ENCODE measurements at regions not wholly inside any gene's neighbourhood (a gene's known extent, or its start where the extent isn't known, plus 50 kb on each side); places are given as distances from the start of the nearest gene placed in this dataset.
"Not testable (repeated sequence)": the region's sequence is repeated elsewhere in the genome, so short reads cannot be mapped to it uniquely, and the experiment has no call there.

- no peak for DNase-seq
Measured at GRCh38 chr2:145380436-145381017, 860.6 kb upstream of the ZEB2 start.

DNA sequence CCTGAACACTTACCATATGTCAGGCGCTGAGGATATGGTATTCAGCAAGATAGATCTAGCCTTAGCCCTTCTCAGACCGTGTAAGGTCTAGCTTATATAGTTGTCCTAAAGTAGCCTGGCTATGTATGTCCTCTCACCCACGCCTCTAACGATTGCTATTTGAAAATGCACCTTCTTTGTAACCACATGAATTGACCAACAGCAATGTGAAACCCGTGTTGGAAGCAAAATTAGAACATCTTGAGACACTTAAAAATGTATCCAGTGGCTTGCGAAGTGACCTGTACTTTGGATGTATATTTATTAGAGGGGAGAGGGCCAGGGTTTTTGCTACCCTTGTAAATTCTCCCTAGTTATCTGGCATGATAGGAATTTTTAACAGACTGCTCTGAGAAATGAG lies 860.0 kb upstream of the ZEB2 start:
- DNase-seq = no peak

GRCh38 chr2:145374165-145374564 lies 854.2 kb upstream of the ZEB2 start:
- no peak for DNase-seq

DNA sequence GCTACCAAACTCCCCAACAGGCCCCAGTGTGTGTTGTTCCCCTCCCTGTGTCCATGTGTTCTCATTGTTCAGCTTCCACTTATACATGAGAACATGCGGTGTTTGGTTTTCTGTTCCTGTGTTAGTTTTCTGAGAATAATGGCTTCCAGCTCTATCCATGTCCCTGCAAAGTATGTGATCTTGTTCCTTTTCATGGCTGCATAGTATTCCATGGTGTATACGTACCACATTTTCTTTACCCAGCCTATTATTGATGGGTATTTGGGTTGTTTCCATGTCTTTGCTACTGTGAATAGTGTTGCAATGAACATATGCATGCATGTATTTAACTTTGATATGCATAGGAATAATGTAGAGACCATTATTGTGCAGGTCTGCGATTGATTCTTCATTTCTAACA lies 847.4 kb upstream of the ZEB2 start:
- DNase-seq = not testable (repeated sequence)

DNA sequence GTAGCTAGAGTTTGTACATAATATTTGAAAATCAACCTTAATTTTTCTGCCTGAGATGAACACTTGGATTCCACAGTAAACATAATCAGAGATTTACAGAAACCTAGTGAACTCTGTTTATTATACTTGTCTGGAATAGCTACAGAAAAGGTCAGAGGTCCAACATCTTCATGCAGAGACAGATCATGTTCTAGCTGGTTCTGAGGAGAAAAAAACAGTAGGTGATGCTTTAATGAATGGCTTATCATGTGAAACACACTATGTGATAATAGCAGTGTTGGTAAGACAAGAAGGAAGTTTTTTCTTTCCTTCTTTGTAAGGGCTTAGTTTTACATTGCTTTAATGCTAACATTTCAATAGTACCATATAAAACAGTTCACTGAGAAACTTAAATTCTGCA lies 846.4 kb upstream of the ZEB2 start:
- no peak for DNase-seq

- no peak for DNase-seq
Measured at GRCh38 chr2:145360129-145360790, 840.3 kb upstream of the ZEB2 start.

- DNase-seq = no peak
Measured at GRCh38 chr2:145359561-145359960, 839.6 kb upstream of the ZEB2 start.

- DNase-seq = no peak
Measured at GRCh38 chr2:145356056-145356455, 836.1 kb upstream of the ZEB2 start.

- DNase-seq = no peak
Measured at GRCh38 chr2:145352484-145352883, 832.6 kb upstream of the ZEB2 start.

DNA sequence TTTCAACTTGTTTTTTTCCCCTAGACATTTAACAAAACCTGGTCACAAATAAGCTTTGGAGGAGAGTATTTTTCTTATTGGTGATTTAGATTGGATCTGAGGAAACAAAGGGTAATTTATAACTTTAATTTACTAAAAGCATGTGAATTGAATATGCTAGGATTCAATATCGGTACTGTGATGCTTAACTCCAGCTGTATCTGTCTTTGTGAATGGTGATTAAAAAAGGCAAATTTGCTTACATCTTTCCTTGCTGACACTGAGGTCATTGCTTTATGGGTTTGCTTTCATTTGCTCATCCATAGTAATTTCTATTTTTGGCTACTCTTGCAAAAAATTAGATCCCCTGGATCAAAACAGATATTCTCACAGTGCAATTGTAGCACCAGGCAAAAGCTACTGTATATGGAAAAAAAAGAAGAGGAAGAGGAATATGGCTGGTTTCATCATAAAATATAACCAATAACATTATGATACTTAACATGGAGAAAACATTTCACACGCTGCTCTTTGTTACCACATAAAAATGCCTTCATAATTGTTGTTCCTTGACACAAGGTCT lies 832.0 kb upstream of the ZEB2 start:
- DNase-seq = no peak

GRCh38 chr2:145350011-145350410 lies 830.1 kb upstream of the ZEB2 start:
- no peak for DNase-seq

DNA sequence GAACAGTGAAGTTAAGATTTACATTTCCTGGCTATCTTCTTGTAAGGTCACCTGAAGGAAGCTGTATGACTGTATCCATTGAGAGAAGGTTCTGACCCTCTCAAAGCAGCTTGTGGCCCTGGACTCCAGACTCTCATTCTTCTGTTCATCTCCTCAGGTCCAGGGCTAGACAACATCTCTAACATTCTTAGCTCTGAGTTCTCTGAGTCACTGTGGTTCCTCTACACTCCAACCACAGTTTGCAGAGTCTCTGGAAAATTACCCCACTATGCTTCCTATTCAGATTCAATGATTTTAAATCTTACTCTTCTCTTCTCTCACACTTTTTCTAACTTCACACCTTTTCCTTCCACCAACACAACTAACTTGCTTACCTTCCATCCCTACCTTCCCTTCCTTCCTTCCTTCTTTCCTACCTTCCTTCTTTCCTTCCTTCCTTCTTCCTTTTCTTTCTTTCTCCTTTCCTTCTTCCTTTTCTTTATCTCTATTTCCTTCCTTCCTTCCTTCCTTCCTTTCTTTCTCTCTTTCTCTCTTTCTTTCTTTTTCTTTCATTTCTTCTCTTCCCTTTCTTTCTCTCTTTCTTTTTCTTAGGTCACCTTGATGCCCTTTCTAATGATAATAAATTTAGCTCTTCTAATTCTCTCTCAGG lies 824.3 kb upstream of the ZEB2 start:
- no peak for DNase-seq

DNA sequence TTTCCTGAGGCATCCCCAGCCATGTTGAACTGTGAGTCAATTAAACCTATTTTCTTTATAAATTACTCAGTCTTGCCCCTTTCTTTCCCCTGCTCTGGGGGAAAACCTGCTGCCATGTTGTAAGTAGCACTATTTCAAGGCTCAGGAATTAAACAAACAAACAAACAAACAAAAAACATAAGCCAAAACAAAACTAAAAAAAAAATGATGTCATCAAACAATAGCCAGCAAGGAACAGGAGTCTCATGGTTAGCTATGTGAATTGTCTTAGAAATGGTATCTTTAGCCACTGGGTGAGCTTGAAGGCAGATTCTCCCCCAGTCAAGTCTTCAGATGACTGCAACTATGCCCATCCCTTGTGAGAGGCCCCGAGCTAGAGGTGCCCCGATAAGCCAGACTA lies 823.4 kb upstream of the ZEB2 start:
- DNase-seq = no peak

DNA sequence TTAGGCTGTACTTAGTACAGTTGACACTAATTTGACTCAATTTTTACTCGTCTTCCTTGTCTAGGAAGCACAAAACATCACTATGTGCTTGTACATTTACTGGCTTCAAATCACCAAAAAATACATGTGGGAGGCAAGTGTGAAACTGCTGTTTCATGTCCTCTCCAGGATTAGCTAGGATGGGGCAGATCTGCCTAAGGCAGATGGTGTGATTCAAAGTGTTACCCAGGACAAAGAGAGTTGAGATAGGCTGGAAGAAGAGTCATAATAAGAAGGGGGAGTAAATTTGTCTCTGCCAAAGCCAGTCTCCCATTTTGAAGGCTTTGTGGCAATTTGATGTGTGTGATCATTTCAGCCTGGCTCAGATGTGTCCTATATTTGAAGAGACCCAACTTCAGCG lies 821.6 kb upstream of the ZEB2 start:
- DNase-seq = no peak

DNA sequence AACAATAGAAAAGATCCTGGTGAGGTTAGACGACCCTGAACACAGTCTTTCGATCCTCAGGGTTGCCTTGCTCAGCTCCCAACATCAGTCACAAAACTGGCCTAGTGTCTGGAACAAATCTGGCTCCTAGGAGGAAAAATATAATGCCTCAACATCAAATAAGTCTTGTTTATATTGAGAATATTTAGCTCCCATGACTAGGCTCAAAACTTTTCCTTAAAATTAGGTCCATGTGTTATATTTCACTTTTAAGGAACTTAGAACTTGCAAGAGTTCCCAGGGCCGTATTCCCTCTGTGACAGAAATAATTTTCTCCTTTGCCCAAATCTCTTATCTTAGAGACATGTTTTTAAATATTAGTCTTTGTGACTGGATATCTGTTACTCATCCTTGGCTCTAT lies 819.7 kb upstream of the ZEB2 start:
- DNase-seq = no peak

DNA sequence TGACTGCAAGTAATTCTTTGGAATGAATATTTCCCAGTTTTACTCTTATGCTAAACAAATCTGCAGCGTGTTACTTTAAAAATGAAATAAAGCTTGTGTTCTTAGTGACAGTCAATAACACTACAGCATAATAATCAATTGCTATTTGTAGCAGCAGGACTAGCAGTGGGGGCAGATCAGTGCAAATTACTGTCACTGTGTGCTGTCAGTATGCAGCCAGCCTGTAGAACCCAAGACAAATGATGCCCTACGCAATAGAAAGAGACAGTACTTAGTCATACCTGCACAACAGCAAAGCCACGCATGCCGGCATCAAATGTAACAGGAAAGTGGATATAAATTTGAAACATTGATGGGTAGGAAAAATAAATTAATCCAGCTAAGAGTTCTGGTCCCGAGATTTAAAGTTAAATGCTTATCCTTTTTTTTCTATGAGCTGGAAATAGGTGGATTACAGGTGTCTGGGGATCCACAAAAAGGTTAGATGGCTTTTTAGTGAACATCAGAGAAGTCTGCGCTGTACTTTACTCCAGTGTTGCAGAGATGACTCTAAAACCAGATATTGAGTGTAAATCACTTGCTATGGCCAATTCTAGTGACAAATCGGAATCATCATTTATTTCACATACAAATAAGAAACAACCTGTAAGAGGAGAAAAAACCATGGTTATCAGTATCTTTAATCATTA lies 812.4 kb upstream of the ZEB2 start:
- no peak for DNase-seq

- no peak for DNase-seq
Measured at GRCh38 chr2:145329971-145330370, 810.1 kb upstream of the ZEB2 start.

GRCh38 chr2:145325485-145325884 lies 805.6 kb upstream of the ZEB2 start:
- DNase-seq = no peak

DNA sequence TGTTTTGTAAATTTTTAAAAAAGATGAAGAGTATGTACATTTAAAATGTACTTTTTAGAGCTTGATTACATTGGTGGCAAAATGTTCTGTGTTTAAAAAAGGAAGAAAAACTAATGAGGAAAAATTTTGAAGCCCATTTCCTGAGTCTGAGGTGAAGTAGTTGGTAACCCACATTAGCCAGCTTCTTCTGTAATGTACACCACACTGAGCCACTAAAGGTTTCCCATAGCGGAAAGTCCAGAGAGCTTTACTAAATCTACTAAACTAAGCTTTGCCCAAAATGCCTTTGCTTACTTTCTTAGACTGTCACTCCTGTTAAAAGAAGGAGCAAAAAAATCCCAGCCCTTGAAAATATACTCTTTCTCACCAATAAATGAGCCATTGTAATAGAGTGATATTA lies 804.8 kb upstream of the ZEB2 start:
- DNase-seq = no peak

GRCh38 chr2:145323512-145323911 lies 803.6 kb upstream of the ZEB2 start:
- DNase-seq = no peak

GRCh38 chr2:145321344-145321743 lies 801.4 kb upstream of the ZEB2 start:
- no peak for DNase-seq

- no peak for DNase-seq
Measured at GRCh38 chr2:145316496-145316895, 796.6 kb upstream of the ZEB2 start.

DNA sequence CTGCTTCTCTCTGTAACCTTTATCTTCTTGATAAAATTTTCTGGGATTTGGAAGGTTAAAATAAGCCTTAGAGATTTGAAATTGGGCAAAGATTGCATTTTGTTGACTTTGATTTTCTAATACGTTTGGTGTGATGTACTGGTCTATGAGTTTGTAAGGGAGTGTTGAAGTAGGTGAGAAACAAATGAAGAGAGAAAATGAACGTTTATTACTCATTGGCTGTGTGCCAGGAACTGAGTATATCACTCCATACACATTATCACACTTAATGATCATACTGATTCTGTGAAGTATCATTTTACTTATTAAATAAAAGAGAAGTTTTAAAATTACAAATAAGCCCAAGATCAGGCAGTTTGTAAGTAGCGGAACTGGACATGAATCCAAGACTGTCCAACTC lies 795.1 kb upstream of the ZEB2 start:
- no peak for DNase-seq

DNA sequence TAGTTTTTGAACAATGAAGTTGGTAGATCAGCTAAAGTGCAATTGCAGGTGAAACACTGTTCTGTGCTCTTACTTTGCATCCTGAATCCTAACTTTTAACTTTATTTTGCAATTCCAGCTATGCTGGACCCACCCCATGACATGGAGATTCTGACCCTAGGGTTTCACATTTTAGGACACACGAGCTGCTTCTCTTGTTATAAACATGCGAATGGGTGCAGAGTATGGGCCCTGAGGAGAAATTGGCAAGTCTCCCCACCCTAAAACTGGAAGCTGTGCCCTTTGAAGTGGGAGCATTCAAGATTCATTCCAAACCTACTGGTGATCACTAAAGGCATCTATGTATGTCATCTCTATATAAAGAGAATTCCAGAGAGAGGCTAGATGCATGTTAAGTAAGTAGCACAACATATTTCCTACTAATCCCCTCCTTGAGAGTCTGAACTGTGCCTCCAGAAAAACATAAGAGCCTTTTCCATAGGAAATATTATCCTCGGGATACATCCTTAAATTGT lies 794.3 kb upstream of the ZEB2 start:
- no peak for DNase-seq
